Loucy (cell line): ENCODE measurements at regions not wholly inside any gene's neighbourhood (a gene's known extent, or its start where the extent isn't known, plus 50 kb on each side); places are given as distances from the start of the nearest gene placed in this dataset.

Source experiments
- H2AFZ ChIP-seq: fragments of 200-600 bp; sonication (generic); 2 replicates; pipeline ENCODE4 v1.6.0; 2016; ENCODE audit warnings: antibody characterized with exemption, mild to moderate bottlenecking, low read length, moderate library complexity
- H3F3A ChIP-seq: fragments of 200-600 bp; 2 replicates; pipeline ENCODE4 v1.6.0; 2016; ENCODE audit warnings: antibody characterized with exemption, low read depth, mild to moderate bottlenecking
- H3K27me3 ChIP-seq: fragments of 200-600 bp; sonication (generic); 2 replicates; pipeline ENCODE4 v1.6.1; 2014; ENCODE audit warnings: low read length, mild to moderate bottlenecking; ENCODE audit not compliant: insufficient read depth, poor library complexity, severe bottlenecking
- H3K36me3 ChIP-seq: fragments of 200-600 bp; sonication (generic); 2 replicates; pipeline ENCODE4 v1.6.1; 2016; ENCODE audit warnings: low read length; ENCODE audit not compliant: insufficient read depth
- H3K4me1 ChIP-seq: fragments of 200-600 bp; sonication (generic); 2 replicates; pipeline ENCODE4 v1.5.1; 2014; ENCODE audit warnings: low read length, mild to moderate bottlenecking; ENCODE audit not compliant: insufficient read depth, poor library complexity, severe bottlenecking
- H3K4me2 ChIP-seq: fragments of 200-600 bp; sonication (generic); 2 replicates; pipeline ENCODE4 v1.6.0; 2014; ENCODE audit warnings: antibody characterized with exemption, low read length, low read depth, mild to moderate bottlenecking; ENCODE audit not compliant: poor library complexity, severe bottlenecking
- H3K4me3 ChIP-seq: fragments of 200-600 bp; sonication (generic); 2 replicates; pipeline ENCODE4 v1.5.1; 2014; ENCODE audit warnings: low read length, mild to moderate bottlenecking, mixed read lengths; ENCODE audit not compliant: poor library complexity, severe bottlenecking
- H3K79me2 ChIP-seq: fragments of 200-600 bp; sonication (generic); 2 replicates; pipeline ENCODE4 v1.6.1; 2014; ENCODE audit warnings: low read length; ENCODE audit not compliant: insufficient read depth
- H3K9ac ChIP-seq: fragments of 200-600 bp; sonication (generic); 2 replicates; pipeline ENCODE4 v1.6.0; 2014; ENCODE audit warnings: mild to moderate bottlenecking, low read depth, low read length, moderate library complexity; ENCODE audit not compliant: poor library complexity, severe bottlenecking
- H3K9me2 ChIP-seq: fragments of 200-600 bp; sonication (generic); replicated peaks from 2 replicates; pipeline ENCODE4 v1.6.1; 2016; ENCODE audit warnings: low read depth, low read length, mixed read lengths
- H3K9me3 ChIP-seq: fragments of 200-600 bp; sonication (generic); 2 replicates; pipeline ENCODE4 v1.6.1; 2014; ENCODE audit warnings: mild to moderate bottlenecking, antibody characterized with exemption, low read length, low read depth; ENCODE audit not compliant: insufficient read depth
- H4K20me1 ChIP-seq: fragments of 200-600 bp; sonication (generic); 2 replicates; pipeline ENCODE4 v1.6.0; 2014; ENCODE audit warnings: antibody characterized with exemption, low read length, mild to moderate bottlenecking; ENCODE audit not compliant: insufficient read depth, poor library complexity, severe bottlenecking
- EZH2phosphoT487 ChIP-seq: fragments of 200-600 bp; IDR thresholded peaks from 2 replicates; pipeline ENCODE4 v1.6.1; 2018; ENCODE audit warnings: antibody characterized with exemption, mild to moderate bottlenecking, moderate library complexity, borderline replicate concordance
- TF ChIP-seq, protein P1 (sequence below): fragments of 200-600 bp; sonication (generic); conservative IDR thresholded peaks from 2 replicates; pipeline ENCODE4 v1.5.1; 2014; ENCODE audit warnings: mild to moderate bottlenecking, antibody characterized with exemption, low read length

DNA sequence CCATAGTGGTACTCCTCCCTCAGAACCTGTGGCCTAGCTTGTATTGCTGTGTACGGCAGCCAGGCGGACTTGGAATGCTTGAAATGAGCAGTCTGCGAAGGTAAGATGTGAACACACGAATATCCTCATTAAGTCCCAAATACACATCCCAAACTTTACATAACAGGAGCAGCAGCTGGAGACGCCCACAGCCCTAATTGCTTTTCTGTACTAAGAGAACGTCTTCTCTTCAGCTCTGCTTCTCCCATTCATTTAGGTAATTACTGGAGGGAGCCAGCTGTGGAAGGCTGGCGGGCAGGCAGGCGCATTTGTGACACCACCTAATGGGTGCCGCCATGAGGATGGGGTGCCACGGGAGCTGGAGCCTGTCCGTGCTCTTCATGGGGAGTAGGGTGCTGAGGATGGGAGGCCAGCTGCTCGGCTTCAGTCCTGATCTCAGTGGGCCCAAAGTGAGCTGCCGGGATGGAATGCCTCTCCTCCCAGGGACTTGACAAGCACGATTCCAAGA is 66.6 kb upstream of the POU3F1 start:
- Histone ChIP-seq H3K9ac (no peak overlapping the region), H3K4me3 (no peak overlapping the region), H3F3A (no peaks in the 10 kb centered on the region), H3K9me3 (no peaks in the 10 kb centered on the region), H3K36me3 (no peaks in the 10 kb centered on the region), H2AFZ (no peak overlapping the region), H3K4me2 (no peak overlapping the region), H4K20me1 (no peaks in the 10 kb centered on the region), H3K27me3 (no peaks in the 10 kb centered on the region), H3K9me2 (no peaks in the 10 kb centered on the region), H3K4me1 (no peaks in the 10 kb centered on the region), H3K79me2 (no peaks in the 10 kb centered on the region)
- TF ChIP-seq EZH2phosphoT487, result no peak
- TF ChIP-seq, protein P1, sequence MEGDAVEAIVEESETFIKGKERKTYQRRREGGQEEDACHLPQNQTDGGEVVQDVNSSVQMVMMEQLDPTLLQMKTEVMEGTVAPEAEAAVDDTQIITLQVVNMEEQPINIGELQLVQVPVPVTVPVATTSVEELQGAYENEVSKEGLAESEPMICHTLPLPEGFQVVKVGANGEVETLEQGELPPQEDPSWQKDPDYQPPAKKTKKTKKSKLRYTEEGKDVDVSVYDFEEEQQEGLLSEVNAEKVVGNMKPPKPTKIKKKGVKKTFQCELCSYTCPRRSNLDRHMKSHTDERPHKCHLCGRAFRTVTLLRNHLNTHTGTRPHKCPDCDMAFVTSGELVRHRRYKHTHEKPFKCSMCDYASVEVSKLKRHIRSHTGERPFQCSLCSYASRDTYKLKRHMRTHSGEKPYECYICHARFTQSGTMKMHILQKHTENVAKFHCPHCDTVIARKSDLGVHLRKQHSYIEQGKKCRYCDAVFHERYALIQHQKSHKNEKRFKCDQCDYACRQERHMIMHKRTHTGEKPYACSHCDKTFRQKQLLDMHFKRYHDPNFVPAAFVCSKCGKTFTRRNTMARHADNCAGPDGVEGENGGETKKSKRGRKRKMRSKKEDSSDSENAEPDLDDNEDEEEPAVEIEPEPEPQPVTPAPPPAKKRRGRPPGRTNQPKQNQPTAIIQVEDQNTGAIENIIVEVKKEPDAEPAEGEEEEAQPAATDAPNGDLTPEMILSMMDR, result no peak

DNA sequence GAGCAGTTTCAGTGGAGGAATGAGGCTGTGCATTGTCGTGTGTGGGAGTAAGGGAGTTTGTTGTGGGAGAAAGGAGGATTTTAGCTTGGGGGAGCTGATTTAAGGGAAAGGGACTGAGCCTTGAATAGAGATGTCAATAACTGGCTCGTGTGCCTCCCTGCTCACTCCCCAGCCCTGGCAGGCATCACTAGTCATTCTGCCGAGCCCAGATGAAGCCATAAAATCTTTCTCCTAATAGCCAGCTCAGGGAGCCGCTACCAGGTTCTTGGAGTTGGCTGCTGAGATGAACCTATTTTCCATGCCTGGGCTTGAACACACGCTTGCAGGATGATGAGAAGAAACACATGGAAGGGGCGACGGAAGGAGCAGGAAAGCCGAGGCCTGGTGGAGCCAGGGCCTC is 65.0 kb upstream of the POU3F1 start:
- no peaks in the 10 kb centered on the region for H3F3A ChIP-seq
- no peak overlapping the region for H3K4me3 ChIP-seq
- no peaks in the 10 kb centered on the region for H3K79me2 ChIP-seq
- no peak overlapping the region for H3K4me2 ChIP-seq
- no peak for TF ChIP-seq EZH2phosphoT487
- TF ChIP-seq, protein P1, result no peak
- no peaks in the 10 kb centered on the region for H3K9me3 ChIP-seq
- no peak overlapping the region for H3K9ac ChIP-seq
- no peaks in the 10 kb centered on the region for H3K9me2 ChIP-seq
- H3K27me3 ChIP-seq, result no peaks in the 10 kb centered on the region
- H4K20me1 ChIP-seq, result no peaks in the 10 kb centered on the region
- no peak overlapping the region for H2AFZ ChIP-seq
- H3K36me3 ChIP-seq, result no peaks in the 10 kb centered on the region
- no peaks in the 10 kb centered on the region for H3K4me1 ChIP-seq

DNA sequence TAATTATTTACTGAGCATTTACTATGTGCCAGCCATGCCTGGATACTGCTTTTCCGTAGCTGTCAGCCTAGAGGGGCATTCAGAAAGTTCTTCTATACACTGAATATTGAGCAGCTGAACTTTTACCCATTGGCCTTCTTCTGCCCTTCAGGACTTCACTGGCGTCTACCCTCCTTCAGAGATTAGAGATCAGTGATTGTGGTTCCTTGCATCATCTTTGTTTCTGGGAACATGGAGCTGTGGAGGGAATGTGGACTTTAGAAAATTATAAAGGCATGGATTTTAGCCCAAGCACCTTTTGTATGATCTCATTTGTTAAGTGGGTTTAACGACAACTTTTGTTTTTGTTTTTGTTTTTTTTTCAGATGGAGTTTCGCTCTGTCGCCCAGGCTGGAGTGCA is 58.7 kb upstream of the POU3F1 start:
- no peak overlapping the region for H3K9ac ChIP-seq
- H3K79me2 ChIP-seq, result no peaks in the 10 kb centered on the region
- no peaks in the 10 kb centered on the region for H3K27me3 ChIP-seq
- no peaks in the 10 kb centered on the region for H4K20me1 ChIP-seq
- no peak overlapping the region for H2AFZ ChIP-seq
- TF ChIP-seq, protein P1, result no peak
- no peak for TF ChIP-seq EZH2phosphoT487
- H3K36me3 ChIP-seq, result no peaks in the 10 kb centered on the region
- H3K4me3 ChIP-seq, result no peak overlapping the region
- no peak overlapping the region for H3K4me2 ChIP-seq
- no peaks in the 10 kb centered on the region for H3K9me2 ChIP-seq
- H3F3A ChIP-seq, result no peaks in the 10 kb centered on the region
- H3K9me3 ChIP-seq, result no peaks in the 10 kb centered on the region
- H3K4me1 ChIP-seq, result no peaks in the 10 kb centered on the region
